UCSD-AML1 (cell line): ENCODE measurements at regions not wholly inside any gene's neighbourhood (a gene's known extent, or its start where the extent isn't known, plus 50 kb on each side); places are given as distances from the start of the nearest gene placed in this dataset.

Source experiments
- DNase-seq: peaks from one replicate; lab custom pipeline; 2025; ENCODE audit not compliant: unreplicated experiment; lab: John Stamatoyannopoulos, UW

- no peak for DNase-seq
These were observed 568.5 kb downstream of the IRX1 start for GRCh38 chr5:4164167-4164566.

GRCh38 chr5:4180703-4181102, 585.1 kb downstream of the IRX1 start:
- no peak for DNase-seq

- DNase-seq: no peak
These were observed 586.5 kb downstream of the IRX1 start for GRCh38 chr5:4182144-4182543.

- DNase-seq: no peak
These were observed 589.5 kb downstream of the IRX1 start for GRCh38 chr5:4185127-4185526.

- DNase-seq: no peak
These were observed 593.1 kb downstream of the IRX1 start for GRCh38 chr5:4188704-4189103.

GRCh38 chr5:4189317-4189716, 593.7 kb downstream of the IRX1 start:
- DNase-seq: no peak

GRCh38 chr5:4191041-4191440, 595.4 kb downstream of the IRX1 start:
- DNase-seq: no peak

- DNase-seq: no peak
These were observed 596.1 kb downstream of the IRX1 start for GRCh38 chr5:4191703-4192102.

- DNase-seq: no peak
These were observed 596.5 kb downstream of the IRX1 start for GRCh38 chr5:4192111-4192510.

GRCh38 chr5:4196744-4197143, 601.1 kb downstream of the IRX1 start:
- no peak for DNase-seq

GRCh38 chr5:4197151-4197550, 601.5 kb downstream of the IRX1 start:
- DNase-seq: no peak

- no peak for DNase-seq
These were observed 602.8 kb downstream of the IRX1 start for GRCh38 chr5:4198461-4198860.

GRCh38 chr5:4199049-4199841, 603.6 kb downstream of the IRX1 start:
- DNase-seq: no peak

- DNase-seq: no peak
These were observed 607.5 kb downstream of the IRX1 start for GRCh38 chr5:4203146-4203545.

GRCh38 chr5:4204276-4205141, 608.9 kb downstream of the IRX1 start:
- DNase-seq: no peak

GRCh38 chr5:4205398-4205797, 609.8 kb downstream of the IRX1 start:
- DNase-seq: no peak

GRCh38 chr5:4206127-4206526, 610.5 kb downstream of the IRX1 start:
- no peak for DNase-seq

GRCh38 chr5:4207486-4207885, 611.9 kb downstream of the IRX1 start:
- no peak for DNase-seq

GRCh38 chr5:4208537-4208936, 612.9 kb downstream of the IRX1 start:
- no peak for DNase-seq

GRCh38 chr5:4208996-4209395, 613.4 kb downstream of the IRX1 start:
- no peak for DNase-seq

- no peak for DNase-seq
These were observed 616.6 kb downstream of the IRX1 start for GRCh38 chr5:4212071-4212739.
